ENCODE measurements at regions not wholly inside any gene's neighbourhood (a gene's known extent, or its start where the extent isn't known, plus 50 kb on each side); places are given as distances from the start of the nearest gene placed in this dataset.

DNA sequence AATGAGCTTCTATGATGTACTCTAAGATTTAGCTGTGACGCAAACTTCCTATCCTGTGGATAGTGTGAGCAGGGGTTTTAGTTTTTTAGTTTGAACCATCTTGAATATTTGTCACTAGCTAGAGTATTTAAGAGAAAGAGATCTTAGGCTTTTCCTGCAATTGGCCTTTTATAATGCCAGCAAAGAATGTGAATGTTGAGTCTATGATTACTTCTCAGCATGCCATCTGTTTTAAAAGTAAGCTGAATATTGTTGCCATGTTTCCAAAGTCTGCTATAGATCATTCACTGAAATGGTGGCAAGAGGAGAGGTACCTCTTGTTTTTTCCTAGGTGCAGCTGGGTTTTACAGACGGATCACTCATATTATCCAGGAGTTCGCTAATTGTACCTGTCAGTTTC is 1783.6 kb upstream of the FLRT2 start:
- TF ChIP-seq POLR2A (IDR thresholded peaks at IDR 0.05; ENCODE audit: low read depth, low read length) = no peak
- TF ChIP-seq POLR2AphosphoS5 (IDR thresholded peaks at IDR 0.05; ENCODE audit: low read depth, low read length) = no peak
- no peak for TF ChIP-seq TAF1 (IDR thresholded peaks at IDR 0.05; ENCODE audit: borderline replicate concordance, low read depth, low read length)
